B cell (primary cell): ENCODE measurements at regions not wholly inside any gene's neighbourhood (a gene's known extent, or its start where the extent isn't known, plus 50 kb on each side); places are given as distances from the start of the nearest gene placed in this dataset.

Source experiments
- ATAC-seq: fragments of 200-7000 bp; cut with Tn5 transposase; one replicate; pipeline ENCODE4 v1.10.0; 2021; ENCODE audit warnings: low read depth, mild to moderate bottlenecking, moderate number of reproducible peaks, moderate library complexity
- CTCF ChIA-PET: fragments of 350-600 bp; sonication (Branson Sonifier 250); formaldehyde crosslinking; loops from one replicate; lab custom pipeline; 2021; ENCODE audit warnings: antibody characterized with exemption, inconsistent platforms; lab: Charles Lee
- POLR2A ChIA-PET: fragments of 350-600 bp; sonication (Branson Sonifier 250); formaldehyde crosslinking; loops from one replicate; lab custom pipeline; 2021; ENCODE audit warnings: antibody characterized with exemption; lab: Charles Lee
- DNase-seq: peaks from one replicate; pipeline ENCODE4 v3.0.0; 2013
- H2AFZ ChIP-seq: 2 replicates; pipeline ENCODE4 v1.6.1; 2012; ENCODE audit warnings: mild to moderate bottlenecking, low read depth, low read length; ENCODE audit not compliant: insufficient read depth, poor library complexity, severe bottlenecking
- H3K27ac ChIP-seq, 2 donors: 1 replicate in 1 of 2; 2 replicates in 1 of 2; pipeline ENCODE4 v1.5.1; 2012 to 2013; ENCODE audit warnings: low read length in 2 of 2, mild to moderate bottlenecking in 2 of 2, moderate library complexity in 1 of 2
- H3K27me3 ChIP-seq, 4 experiments: fragments of 200-600 bp in 1 of 4; sonication (generic) in 1 of 4; replicated peaks in 1 of 4; 1 replicate in 2 of 4; 2 replicates in 2 of 4; pipeline versions ENCODE4 v1.6.1 to v1.7.0; 2013 to 2016; ENCODE audit warnings: low read length in 3 of 4, mild to moderate bottlenecking in 2 of 4, mixed read lengths in 1 of 4, moderate library complexity in 1 of 4; ENCODE audit not compliant: insufficient read depth in 4 of 4, control insufficient read depth in 3 of 4; ENCODE audit errors: control extremely low read depth in 1 of 4
- H3K36me3 ChIP-seq, 2 experiments: replicated peaks in 1 of 2; 1 replicate in 1 of 2; 2 replicates in 1 of 2; pipeline versions ENCODE4 v1.6.1 to v1.7.1; 2013; ENCODE audit warnings: low read length in 1 of 2; ENCODE audit not compliant: insufficient read depth in 2 of 2, control insufficient read depth in 1 of 2; ENCODE audit errors: control extremely low read depth in 1 of 2, extremely low read depth in 1 of 2
- H3K4me1 ChIP-seq, 2 donors: fragments of 200-600 bp in 1 of 2; sonication (generic) in 1 of 2; 1 replicate in 1 of 2; 2 replicates in 1 of 2; pipeline versions ENCODE4 v1.5.1 to v1.6.1; 2013 to 2017; ENCODE audit warnings: low read length in 2 of 2; ENCODE audit not compliant: control insufficient read depth in 2 of 2, insufficient read depth in 2 of 2
- H3K4me2 ChIP-seq: replicated peaks from 2 replicates; pipeline ENCODE3; 2012; ENCODE audit warnings: mild to moderate bottlenecking, low read depth, low read length; ENCODE audit not compliant: poor library complexity, severe bottlenecking
- H3K4me3 ChIP-seq, 5 experiments: fragments of 200-600 bp in 1 of 5; sonication (generic) in 1 of 5; 1 replicate in 3 of 5; 2 replicates in 2 of 5; pipeline versions ENCODE4 v1.5.1 to v1.7.0; 2011 to 2016; ENCODE audit warnings: low read length in 4 of 5, mild to moderate bottlenecking in 4 of 5, low read depth in 2 of 5, control low read depth in 1 of 5, moderate library complexity in 1 of 5; ENCODE audit not compliant: insufficient read depth in 1 of 5; ENCODE audit errors: control extremely low read depth in 1 of 5, extremely low read depth in 1 of 5
- H3K79me2 ChIP-seq: fragments of 200-600 bp; sonication (generic); one replicate; pipeline ENCODE4 v1.6.0; 2016; ENCODE audit warnings: low read length; ENCODE audit not compliant: control insufficient read depth, insufficient read depth
- H3K9ac ChIP-seq: fragments of 200-600 bp; sonication (generic); 2 replicates; pipeline ENCODE4 v1.6.1; 2017; ENCODE audit warnings: mild to moderate bottlenecking, low read length, moderate library complexity
- H3K9me3 ChIP-seq, 3 donors: one replicate each; pipeline versions ENCODE4 v1.6.1 to v1.7.1; 2013; ENCODE audit warnings: low read length in 2 of 3; ENCODE audit not compliant: control insufficient read depth in 2 of 3, insufficient read depth in 1 of 3; ENCODE audit errors: control extremely low read depth in 1 of 3
- H4K20me1 ChIP-seq: 2 replicates; pipeline ENCODE4 v1.6.0; 2012; ENCODE audit warnings: mild to moderate bottlenecking, low read length; ENCODE audit not compliant: insufficient read depth, control insufficient read depth, poor library complexity, severe bottlenecking
- H3K27ac Mint-ChIP-seq: one replicate; pipeline ENCODE4 v1.8.0; 2021; ENCODE audit warnings: mixed read lengths
- H3K27me3 Mint-ChIP-seq: one replicate; pipeline ENCODE4 v1.8.0; 2021; ENCODE audit warnings: mixed read lengths
- H3K4me1 Mint-ChIP-seq: one replicate; pipeline ENCODE4 v1.8.0; 2021; ENCODE audit warnings: mixed read lengths
- H3K4me3 Mint-ChIP-seq: one replicate; pipeline ENCODE4 v1.8.0; 2021; ENCODE audit warnings: mixed read lengths
- H3K9me3 Mint-ChIP-seq: one replicate; pipeline ENCODE4 v1.8.0; 2022; ENCODE audit warnings: mixed read lengths; ENCODE audit not compliant: insufficient read depth
- CTCF ChIP-seq: fragments of 200-600 bp; IDR thresholded peaks from one replicate; pipeline ENCODE4 v1.8.0; 2022; ENCODE audit warnings: antibody characterized with exemption, mild to moderate bottlenecking
- EZH2 ChIP-seq: IDR thresholded peaks from 2 replicates; pipeline ENCODE4 v1.6.1; 2012; ENCODE audit warnings: borderline replicate concordance, low read depth, mild to moderate bottlenecking, moderate library complexity, low read length; ENCODE audit not compliant: insufficient read depth, poor library complexity, severe bottlenecking
- WGBS: methylation state at CpG from one replicate; pipeline ENCODE4 v1.1.5; 2013; ENCODE audit warnings: missing lambda C conversion rate; ENCODE audit not compliant: insufficient coverage; 5-methylcytosine and 5-hydroxymethylcytosine counted together
- intact Hi-C: fragments of 100-400 bp; cut with micrococcal nuclease; formaldehyde crosslinking; loops from one replicate; pipeline ENCODE4 v1.10.0; 2022

GRCh38 chr6:163719028-163719742 lies 304.7 kb downstream of the QKI start:
- no peaks in the 10 kb centered on the region for H3K36me3 ChIP-seq
- no peak overlapping the region for H3K9ac ChIP-seq
- no peaks in the 10 kb centered on the region for H3K79me2 ChIP-seq
- H3K27ac Mint-ChIP-seq, result no peak overlapping the region
- intact Hi-C loops, result no loop called here
- TF ChIP-seq EZH2 (no peak), CTCF (no peak)
- peaks cover 0 to 13% (median 0%) of the 10 kb centered on the region in 3 donors for H3K9me3 ChIP-seq
- no peak for DNase-seq
- H3K27me3 Mint-ChIP-seq, result no peaks in the 10 kb centered on the region
- peaks cover 48% of the 10 kb centered on the region for H3K4me1 Mint-ChIP-seq
- ChIA-PET POLR2A (no interaction called here), CTCF (no interaction called here)
- H3K4me3 ChIP-seq, result no peak overlapping the region
- H3K27ac ChIP-seq, result no peak overlapping the region
- H3K9me3 Mint-ChIP-seq, result peaks cover 4% of the 10 kb centered on the region
- no peaks in the 10 kb centered on the region for H4K20me1 ChIP-seq
- H3K4me3 Mint-ChIP-seq, result no peak overlapping the region
- ATAC-seq, result no peak
- 78% methylated on average over 16 of the region's 20 CpGs for WGBS
- H2AFZ ChIP-seq, result no peak overlapping the region
- peaks cover 36 to 46% of the 10 kb centered on the region in 2 donors for H3K4me1 ChIP-seq
- no peak overlapping the region for H3K4me2 ChIP-seq
- H3K27me3 ChIP-seq, result no peaks in the 10 kb centered on the region

GRCh38 chr6:163718537-163718936 lies 304.0 kb downstream of the QKI start:
- H3K27me3 ChIP-seq, result no peaks in the 10 kb centered on the region
- Mint-ChIP-seq H3K9me3 (peaks cover 4% of the 10 kb centered on the region), H3K4me1 (peaks cover 41% of the 10 kb centered on the region), H3K27ac (no peak overlapping the region), H3K4me3 (no peak overlapping the region), H3K27me3 (no peaks in the 10 kb centered on the region)
- WGBS, result 20% methylated on average over 1 of the region's 2 CpGs
- ChIA-PET CTCF (no interaction called here), POLR2A (interaction anchor here (1.2 kb wide), 1 partner anchor 13 kb away, joined by 3 read pairs; no protein-coding TSS in a partner anchor)
- H3K9ac ChIP-seq, result no peak overlapping the region
- H3K27ac ChIP-seq, result no peak overlapping the region
- DNase-seq, result no peak
- ATAC-seq, result peak; percentile 13
- H3K36me3 ChIP-seq, result no peaks in the 10 kb centered on the region
- H4K20me1 ChIP-seq, result no peaks in the 10 kb centered on the region
- intact Hi-C loops, result no loop called here
- H3K4me3 ChIP-seq, result no peak overlapping the region
- no peak for TF ChIP-seq EZH2
- TF ChIP-seq CTCF, result no peak
- H3K4me2 ChIP-seq, result peak overlapping the region; percentile 9
- no peak overlapping the region for H2AFZ ChIP-seq
- H3K9me3 ChIP-seq, result peaks cover 0 to 13% (median 0%) of the 10 kb centered on the region in 3 donors
- peaks cover 37 to 48% of the 10 kb centered on the region in 2 donors for H3K4me1 ChIP-seq
- H3K79me2 ChIP-seq, result no peaks in the 10 kb centered on the region
